Thyroid gland (tissue), 4 donors: ENCODE measurements at regions not wholly inside any gene's neighbourhood (a gene's known extent, or its start where the extent isn't known, plus 50 kb on each side); places are given as distances from the start of the nearest gene placed in this dataset.

ENCODE experiments used
- POLR2A ChIP-seq, 2 donors: fragments of 450-650 bp; IDR thresholded peaks; one replicate each; pipeline ENCODE4 v1.6.1; 2017; ENCODE audit warnings: antibody characterized with exemption in 2 of 2, mild to moderate bottlenecking in 2 of 2, moderate library complexity in 1 of 2
- TF ChIP-seq, protein P1 (sequence below), 6 experiments: fragments of 200-600 bp in 3 of 6; fragments of 450-650 bp in 3 of 6; sonication (generic) in 3 of 6; IDR thresholded peaks; one replicate each; pipeline ENCODE4 v1.5.1; 2016 to 2019; ENCODE audit warnings: antibody characterized with exemption in 6 of 6, mild to moderate bottlenecking in 2 of 6, inconsistent platforms in 1 of 6, moderate library complexity in 1 of 6

DNA sequence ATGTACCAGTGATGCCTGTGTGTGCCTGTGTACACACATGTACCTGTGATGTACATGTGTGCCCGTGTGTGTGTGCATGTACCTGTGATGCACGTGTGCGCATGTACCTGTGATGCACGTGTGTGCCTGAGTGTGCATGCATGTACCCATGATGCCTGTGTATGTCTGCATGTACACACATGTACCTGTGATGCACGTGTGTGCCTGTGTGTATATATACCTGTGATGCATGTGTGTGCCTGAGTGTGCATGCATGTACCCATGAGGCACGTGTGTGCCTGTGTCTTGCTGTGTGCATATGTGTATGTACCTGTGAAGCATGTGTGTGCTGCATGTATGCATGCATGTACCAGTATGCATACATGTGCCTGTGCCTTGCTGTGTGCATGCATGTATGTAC lies 419.0 kb downstream of the IRX2 start:
- TF ChIP-seq, protein P1, sequence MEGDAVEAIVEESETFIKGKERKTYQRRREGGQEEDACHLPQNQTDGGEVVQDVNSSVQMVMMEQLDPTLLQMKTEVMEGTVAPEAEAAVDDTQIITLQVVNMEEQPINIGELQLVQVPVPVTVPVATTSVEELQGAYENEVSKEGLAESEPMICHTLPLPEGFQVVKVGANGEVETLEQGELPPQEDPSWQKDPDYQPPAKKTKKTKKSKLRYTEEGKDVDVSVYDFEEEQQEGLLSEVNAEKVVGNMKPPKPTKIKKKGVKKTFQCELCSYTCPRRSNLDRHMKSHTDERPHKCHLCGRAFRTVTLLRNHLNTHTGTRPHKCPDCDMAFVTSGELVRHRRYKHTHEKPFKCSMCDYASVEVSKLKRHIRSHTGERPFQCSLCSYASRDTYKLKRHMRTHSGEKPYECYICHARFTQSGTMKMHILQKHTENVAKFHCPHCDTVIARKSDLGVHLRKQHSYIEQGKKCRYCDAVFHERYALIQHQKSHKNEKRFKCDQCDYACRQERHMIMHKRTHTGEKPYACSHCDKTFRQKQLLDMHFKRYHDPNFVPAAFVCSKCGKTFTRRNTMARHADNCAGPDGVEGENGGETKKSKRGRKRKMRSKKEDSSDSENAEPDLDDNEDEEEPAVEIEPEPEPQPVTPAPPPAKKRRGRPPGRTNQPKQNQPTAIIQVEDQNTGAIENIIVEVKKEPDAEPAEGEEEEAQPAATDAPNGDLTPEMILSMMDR (IDR thresholded peaks at IDR 0.05): no peak
- no peak for TF ChIP-seq POLR2A (IDR thresholded peaks at IDR 0.05)
